BLaER1 (cell line): ENCODE measurements at regions not wholly inside any gene's neighbourhood (a gene's known extent, or its start where the extent isn't known, plus 50 kb on each side); places are given as distances from the start of the nearest gene placed in this dataset.

Source experiments
- H3K27ac ChIP-seq: shearing (Covaris generic); formaldehyde crosslinking; 2 replicates; pipeline ENCODE4 v1.8.1; 2022
- H3K27me3 ChIP-seq: shearing (Covaris generic); formaldehyde crosslinking; 2 replicates; pipeline ENCODE4 v1.8.1; 2022
- H3K36me3 ChIP-seq: shearing (Covaris generic); formaldehyde crosslinking; 2 replicates; pipeline ENCODE4 v1.8.1; 2022
- H3K4me1 ChIP-seq: shearing (Covaris generic); formaldehyde crosslinking; 2 replicates; pipeline ENCODE4 v1.8.1; 2022
- H3K4me2 ChIP-seq: shearing (Covaris generic); formaldehyde crosslinking; 2 replicates; pipeline ENCODE4 v1.8.1; 2022
- H3K4me3 ChIP-seq: shearing (Covaris generic); formaldehyde crosslinking; 2 replicates; pipeline ENCODE4 v1.8.1; 2022
- H3K9ac ChIP-seq: shearing (Covaris generic); formaldehyde crosslinking; 2 replicates; pipeline ENCODE4 v1.8.1; 2022
- H3K9me3 ChIP-seq: shearing (Covaris generic); formaldehyde crosslinking; 2 replicates; pipeline ENCODE4 v1.8.1; 2022
- H4K20me1 ChIP-seq: shearing (Covaris generic); formaldehyde crosslinking; 2 replicates; pipeline ENCODE4 v1.8.1; 2022
- Cebpa-rat ChIP-seq: shearing (Covaris generic); IDR thresholded peaks from 2 replicates; pipeline ENCODE4 v1.8.1; 2022

DNA sequence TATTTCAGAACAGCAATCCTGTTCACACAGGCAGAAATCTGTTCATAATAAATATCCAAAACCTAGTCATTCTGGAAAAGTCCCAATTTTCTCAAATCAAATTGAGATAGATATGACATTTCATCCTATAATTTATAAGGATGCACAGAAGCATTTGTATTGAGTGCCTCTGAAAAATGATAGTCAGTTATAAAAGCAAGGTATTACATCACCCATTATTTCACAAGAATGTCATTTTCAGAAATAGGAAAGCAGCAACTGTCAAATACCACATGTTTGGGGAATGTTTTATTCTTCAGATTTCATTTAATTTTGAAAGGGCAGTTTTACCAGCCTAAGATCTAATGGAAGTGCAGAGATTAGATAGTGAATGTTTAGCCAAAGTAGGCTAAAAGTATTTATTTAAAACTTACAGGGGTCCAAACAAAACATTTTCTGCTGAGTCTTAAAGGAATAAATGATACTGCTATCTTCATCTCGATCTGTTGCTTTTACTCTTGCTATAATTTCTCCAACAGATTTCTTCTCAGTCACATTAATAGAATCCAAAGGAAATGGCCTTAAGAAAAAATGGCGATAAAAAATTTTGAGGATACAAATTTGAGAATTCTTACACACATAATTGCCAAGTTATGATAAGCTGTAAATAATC, 185.8 kb downstream of the HGF start:
- TF ChIP-seq Cebpa-rat, result no peak
- H4K20me1 ChIP-seq, result no peaks in the 10 kb centered on the region
- H3K9ac ChIP-seq, result no peak overlapping the region
- no peak overlapping the region for H3K4me3 ChIP-seq
- H3K4me1 ChIP-seq, result no peaks in the 10 kb centered on the region
- H3K4me2 ChIP-seq, result no peak overlapping the region
- no peaks in the 10 kb centered on the region for H3K9me3 ChIP-seq
- no peaks in the 10 kb centered on the region for H3K36me3 ChIP-seq
- H3K27ac ChIP-seq, result no peak overlapping the region
- H3K27me3 ChIP-seq, result no peaks in the 10 kb centered on the region

DNA sequence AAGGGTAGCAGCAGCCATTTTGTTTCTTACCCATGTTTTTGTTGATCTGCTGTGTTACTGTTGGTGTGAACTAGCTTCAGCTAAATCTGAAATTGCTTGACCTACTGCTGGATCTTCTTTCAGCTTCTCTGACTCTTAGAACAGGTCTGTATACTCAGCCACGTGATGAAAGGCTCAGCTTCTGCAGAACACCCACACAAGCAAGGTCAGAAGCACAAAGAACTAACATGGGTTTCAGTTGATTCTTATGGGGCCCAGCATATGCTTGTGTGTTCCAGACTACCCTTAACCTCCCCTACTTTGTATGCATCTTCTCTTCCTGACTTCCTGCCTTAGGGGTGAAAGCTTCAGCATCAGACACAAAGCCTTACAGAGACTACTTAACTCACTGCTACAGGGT, 186.8 kb downstream of the HGF start:
- TF ChIP-seq Cebpa-rat, result no peak

GRCh38 chr7:81577642-81578340, 192.1 kb downstream of the HGF start:
- H4K20me1 ChIP-seq, result no peaks in the 10 kb centered on the region
- H3K9me3 ChIP-seq, result no peaks in the 10 kb centered on the region
- no peak overlapping the region for H3K4me2 ChIP-seq
- H3K4me3 ChIP-seq, result no peak overlapping the region
- no peaks in the 10 kb centered on the region for H3K27me3 ChIP-seq
- no peaks in the 10 kb centered on the region for H3K36me3 ChIP-seq
- H3K27ac ChIP-seq, result no peak overlapping the region
- H3K4me1 ChIP-seq, result no peaks in the 10 kb centered on the region
- no peak overlapping the region for H3K9ac ChIP-seq
- TF ChIP-seq Cebpa-rat, result no peak

More for the DNA sequence above, 186.8 kb downstream of the HGF start:
- Histone ChIP-seq H3K27me3 (no peaks in the 10 kb centered on the region), H3K36me3 (no peaks in the 10 kb centered on the region), H4K20me1 (no peaks in the 10 kb centered on the region), H3K9me3 (no peaks in the 10 kb centered on the region), H3K4me1 (no peaks in the 10 kb centered on the region), H3K9ac (no peak overlapping the region), H3K27ac (no peak overlapping the region), H3K4me2 (no peak overlapping the region), H3K4me3 (no peak overlapping the region)

GRCh38 chr7:81574723-81575326, 195.0 kb downstream of the HGF start:
- H3K4me1 ChIP-seq, result no peaks in the 10 kb centered on the region
- H3K4me3 ChIP-seq, result no peak overlapping the region
- H3K27ac ChIP-seq, result no peak overlapping the region
- no peak overlapping the region for H3K4me2 ChIP-seq
- no peaks in the 10 kb centered on the region for H3K36me3 ChIP-seq
- no peaks in the 10 kb centered on the region for H4K20me1 ChIP-seq
- TF ChIP-seq Cebpa-rat, result no peak
- no peaks in the 10 kb centered on the region for H3K27me3 ChIP-seq
- no peaks in the 10 kb centered on the region for H3K9me3 ChIP-seq
- H3K9ac ChIP-seq, result no peak overlapping the region

GRCh38 chr7:81573932-81574331, 195.9 kb downstream of the HGF start:
- Histone ChIP-seq H3K4me3 (no peak overlapping the region), H3K36me3 (no peaks in the 10 kb centered on the region), H3K9me3 (no peaks in the 10 kb centered on the region), H3K27me3 (no peaks in the 10 kb centered on the region), H4K20me1 (no peaks in the 10 kb centered on the region), H3K9ac (no peak overlapping the region), H3K4me1 (no peaks in the 10 kb centered on the region), H3K4me2 (no peak overlapping the region), H3K27ac (no peak overlapping the region)
- TF ChIP-seq Cebpa-rat, result no peak

- H4K20me1 ChIP-seq, result no peaks in the 10 kb centered on the region
- no peak overlapping the region for H3K4me2 ChIP-seq
- H3K27me3 ChIP-seq, result no peaks in the 10 kb centered on the region
- H3K9me3 ChIP-seq, result no peaks in the 10 kb centered on the region
- no peaks in the 10 kb centered on the region for H3K4me1 ChIP-seq
- no peak overlapping the region for H3K9ac ChIP-seq
- H3K36me3 ChIP-seq, result no peaks in the 10 kb centered on the region
- no peak for TF ChIP-seq Cebpa-rat
- no peak overlapping the region for H3K27ac ChIP-seq
- no peak overlapping the region for H3K4me3 ChIP-seq
Observed at GRCh38 chr7:81573128-81573527, 196.7 kb downstream of the HGF start.

DNA sequence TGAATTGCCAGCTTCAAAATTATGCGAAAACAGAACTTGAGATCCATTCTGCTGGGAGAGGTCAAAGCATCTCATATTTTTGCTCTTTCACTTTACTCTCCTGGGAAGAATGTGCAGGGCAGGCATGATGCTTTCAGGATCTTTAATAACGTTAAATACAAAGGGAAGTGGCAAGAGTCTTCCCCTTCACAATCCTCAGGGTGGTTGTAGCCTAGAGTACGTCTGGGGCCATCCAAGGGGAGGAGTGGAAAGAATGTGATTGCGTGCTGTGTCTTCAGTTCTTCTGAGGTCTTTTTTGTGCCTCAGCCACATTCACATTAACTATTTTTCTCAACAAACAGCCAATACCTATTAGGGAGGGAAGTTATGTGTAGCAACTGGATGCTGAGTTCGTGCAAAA, 207.3 kb downstream of the HGF start:
- TF ChIP-seq Cebpa-rat, result no peak
- Histone ChIP-seq H3K9me3 (no peaks in the 10 kb centered on the region), H4K20me1 (no peaks in the 10 kb centered on the region)

DNA sequence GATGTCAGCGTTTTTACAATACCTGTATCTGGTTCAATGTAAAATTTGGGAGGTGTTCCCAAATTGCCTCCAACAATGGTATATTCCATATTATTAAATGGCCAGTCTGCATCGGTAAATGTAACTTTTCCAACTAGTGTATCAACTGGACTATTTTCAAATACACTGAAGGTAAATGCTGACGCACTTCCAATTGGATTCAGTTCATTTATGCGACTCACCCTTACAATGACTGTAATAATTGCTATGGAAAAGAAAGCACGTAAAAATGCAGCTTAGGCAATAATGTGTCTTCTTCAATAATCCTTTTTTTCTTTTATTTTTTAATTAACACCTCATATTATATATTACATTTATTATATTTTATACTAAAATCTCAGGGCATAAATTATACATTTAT, 209.1 kb downstream of the HGF start:
- Histone ChIP-seq H3K9me3 (no peaks in the 10 kb centered on the region), H4K20me1 (no peaks in the 10 kb centered on the region), H3K27ac (no peak overlapping the region), H3K4me1 (no peaks in the 10 kb centered on the region), H3K36me3 (no peaks in the 10 kb centered on the region), H3K9ac (no peak overlapping the region), H3K4me2 (no peak overlapping the region), H3K4me3 (no peak overlapping the region), H3K27me3 (no peaks in the 10 kb centered on the region)
- no peak for TF ChIP-seq Cebpa-rat

More for the DNA sequence above, 207.3 kb downstream of the HGF start:
- Histone ChIP-seq H3K9ac (no peak overlapping the region), H3K27ac (no peak overlapping the region), H3K4me3 (no peak overlapping the region), H3K4me1 (no peaks in the 10 kb centered on the region), H3K27me3 (no peaks in the 10 kb centered on the region), H3K36me3 (no peaks in the 10 kb centered on the region), H3K4me2 (no peak overlapping the region)

DNA sequence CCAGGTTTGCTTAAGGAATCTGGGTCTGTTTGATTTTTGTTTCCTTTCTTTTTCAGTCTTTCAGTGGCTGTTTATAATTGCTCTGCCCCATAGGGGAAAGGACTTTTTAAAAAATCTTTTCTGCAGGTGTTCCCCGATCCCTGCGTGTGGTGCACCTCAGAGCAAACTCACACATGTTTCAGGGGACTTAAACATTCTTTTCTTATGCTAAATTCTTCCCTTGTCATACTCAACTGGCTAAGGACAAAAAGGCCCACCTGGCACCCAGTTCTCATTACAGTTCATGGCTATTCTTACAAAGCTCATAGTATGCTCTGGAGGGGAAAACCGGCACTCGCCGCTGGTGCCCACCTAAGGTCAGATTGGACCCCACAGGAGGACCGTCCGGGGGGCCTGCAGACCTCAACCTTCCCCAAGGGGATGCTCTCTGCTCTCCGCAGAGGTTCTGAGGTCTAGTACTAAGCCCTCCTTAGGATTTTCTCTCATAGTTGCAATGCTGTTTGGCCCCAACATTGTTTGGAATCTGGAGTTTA, 220.3 kb downstream of the HGF start:
- no peak for TF ChIP-seq Cebpa-rat
- no peak overlapping the region for H3K9ac ChIP-seq
- no peaks in the 10 kb centered on the region for H3K4me1 ChIP-seq

GRCh38 chr7:81534996-81535395, 234.9 kb downstream of the HGF start:
- H3K9me3 ChIP-seq, result no peaks in the 10 kb centered on the region
- no peaks in the 10 kb centered on the region for H4K20me1 ChIP-seq
- no peaks in the 10 kb centered on the region for H3K4me1 ChIP-seq
- no peak overlapping the region for H3K4me3 ChIP-seq
- H3K36me3 ChIP-seq, result no peaks in the 10 kb centered on the region
- no peak overlapping the region for H3K9ac ChIP-seq
- no peak overlapping the region for H3K4me2 ChIP-seq
- H3K27me3 ChIP-seq, result no peaks in the 10 kb centered on the region
- no peak overlapping the region for H3K27ac ChIP-seq
- no peak for TF ChIP-seq Cebpa-rat

More for the DNA sequence above, 220.3 kb downstream of the HGF start:
- Histone ChIP-seq H3K4me2 (no peak overlapping the region), H3K27me3 (no peaks in the 10 kb centered on the region), H3K9me3 (peaks cover 8% of the 10 kb centered on the region; the same call in 1 of the 2 replicates), H3K27ac (no peak overlapping the region), H3K4me3 (no peak overlapping the region), H4K20me1 (no peaks in the 10 kb centered on the region), H3K36me3 (no peaks in the 10 kb centered on the region)
